ENCODE measurements at regions not wholly inside any gene's neighbourhood (a gene's known extent, or its start where the extent isn't known, plus 50 kb on each side); places are given as distances from the start of the nearest gene placed in this dataset.

DNA sequence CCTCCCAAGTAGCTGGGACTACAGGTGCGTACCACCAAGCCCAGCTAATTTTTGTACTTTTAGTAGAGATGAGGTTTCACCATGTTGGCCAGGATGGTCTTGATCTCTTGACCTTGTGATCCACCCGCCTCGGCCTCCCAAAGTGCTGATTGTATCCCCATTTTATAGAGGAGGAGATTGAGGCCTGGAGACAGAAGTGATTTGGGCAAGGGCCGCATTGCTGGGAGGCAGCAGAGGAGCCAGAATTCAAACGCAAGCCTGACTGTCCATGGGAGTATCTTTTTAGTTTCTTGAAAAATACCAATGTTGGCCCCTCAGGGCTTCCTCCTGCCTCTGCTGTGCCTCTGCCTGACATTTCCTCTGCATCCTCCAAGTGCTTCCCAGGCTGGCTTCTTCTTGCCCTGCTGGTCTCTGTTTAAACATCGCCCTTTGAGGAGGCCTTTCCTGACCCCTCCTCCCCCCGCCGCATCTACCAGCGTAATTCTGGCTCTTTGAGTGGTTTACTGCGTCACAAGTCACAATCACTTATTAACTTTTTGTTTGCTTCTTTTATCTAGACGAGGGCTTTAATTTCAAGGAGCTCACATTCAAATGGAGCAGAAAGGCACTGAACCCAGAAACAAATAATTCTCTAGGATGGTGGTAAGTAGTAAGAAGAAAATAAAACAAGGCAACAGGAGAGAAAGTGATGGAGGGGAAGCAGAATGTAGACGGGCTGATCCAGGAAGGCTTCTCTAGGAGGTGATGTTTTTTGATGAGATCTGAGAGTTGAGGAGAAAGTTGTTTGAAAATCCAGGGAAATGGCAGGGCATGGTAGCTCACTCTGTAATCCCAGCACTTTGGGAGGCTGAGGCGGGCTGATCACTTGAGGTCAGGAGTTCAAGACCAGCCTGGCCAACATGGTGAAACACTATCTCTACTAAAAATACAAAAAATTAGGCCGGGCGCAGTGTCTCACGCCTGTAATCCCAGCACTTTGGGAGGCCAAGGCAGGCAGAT is 91.0 kb upstream of the MED13L start:
- TF ChIP-seq, protein P1, sequence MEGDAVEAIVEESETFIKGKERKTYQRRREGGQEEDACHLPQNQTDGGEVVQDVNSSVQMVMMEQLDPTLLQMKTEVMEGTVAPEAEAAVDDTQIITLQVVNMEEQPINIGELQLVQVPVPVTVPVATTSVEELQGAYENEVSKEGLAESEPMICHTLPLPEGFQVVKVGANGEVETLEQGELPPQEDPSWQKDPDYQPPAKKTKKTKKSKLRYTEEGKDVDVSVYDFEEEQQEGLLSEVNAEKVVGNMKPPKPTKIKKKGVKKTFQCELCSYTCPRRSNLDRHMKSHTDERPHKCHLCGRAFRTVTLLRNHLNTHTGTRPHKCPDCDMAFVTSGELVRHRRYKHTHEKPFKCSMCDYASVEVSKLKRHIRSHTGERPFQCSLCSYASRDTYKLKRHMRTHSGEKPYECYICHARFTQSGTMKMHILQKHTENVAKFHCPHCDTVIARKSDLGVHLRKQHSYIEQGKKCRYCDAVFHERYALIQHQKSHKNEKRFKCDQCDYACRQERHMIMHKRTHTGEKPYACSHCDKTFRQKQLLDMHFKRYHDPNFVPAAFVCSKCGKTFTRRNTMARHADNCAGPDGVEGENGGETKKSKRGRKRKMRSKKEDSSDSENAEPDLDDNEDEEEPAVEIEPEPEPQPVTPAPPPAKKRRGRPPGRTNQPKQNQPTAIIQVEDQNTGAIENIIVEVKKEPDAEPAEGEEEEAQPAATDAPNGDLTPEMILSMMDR (IDR thresholded peaks at IDR 0.05) = no peak
- no peak for TF ChIP-seq POLR2A (IDR thresholded peaks at IDR 0.05)

Measured in lower leg skin (tissue), 3 donors.